Omental fat pad (tissue), 3 donors: ENCODE measurements at regions not wholly inside any gene's neighbourhood (a gene's known extent, or its start where the extent isn't known, plus 50 kb on each side); places are given as distances from the start of the nearest gene placed in this dataset.

Experiments used
- ATAC-seq: fragments of 150-250 bp; one replicate; pipeline ENCODE4 v1.9.1; 2016; ENCODE audit warnings: mild to moderate bottlenecking, moderate library complexity; ENCODE audit not compliant: low FRiP score
- DNase-seq: peaks from one replicate; pipeline ENCODE4 v3.0.0-alpha.2; 2019; ENCODE audit warnings: low spot score
- CTCF ChIP-seq, 3 donors: fragments of 450-650 bp; IDR thresholded peaks; one replicate each; pipeline ENCODE4 v1.5.1; 2016 to 2017; ENCODE audit warnings: antibody characterized with exemption in 3 of 3, mild to moderate bottlenecking in 3 of 3, moderate library complexity in 2 of 3

GRCh38 chr3:72442759-72443158 lies 405.5 kb downstream of the SHQ1 start:
- no peak for DNase-seq
- TF ChIP-seq CTCF (IDR thresholded peaks at IDR 0.05), result no peak
- no peak for ATAC-seq

GRCh38 chr3:72441284-72441994 lies 406.8 kb downstream of the SHQ1 start:
- TF ChIP-seq CTCF (IDR thresholded peaks at IDR 0.05), result no peak
- DNase-seq (no peak), ATAC-seq (no peak)

GRCh38 chr3:72440491-72440890 lies 407.8 kb downstream of the SHQ1 start:
- ATAC-seq (no peak), DNase-seq (no peak)
- TF ChIP-seq CTCF (IDR thresholded peaks at IDR 0.05), result no peak

GRCh38 chr3:72439321-72440183 lies 408.7 kb downstream of the SHQ1 start:
- ATAC-seq, result no peak
- DNase-seq, result no peak

DNA sequence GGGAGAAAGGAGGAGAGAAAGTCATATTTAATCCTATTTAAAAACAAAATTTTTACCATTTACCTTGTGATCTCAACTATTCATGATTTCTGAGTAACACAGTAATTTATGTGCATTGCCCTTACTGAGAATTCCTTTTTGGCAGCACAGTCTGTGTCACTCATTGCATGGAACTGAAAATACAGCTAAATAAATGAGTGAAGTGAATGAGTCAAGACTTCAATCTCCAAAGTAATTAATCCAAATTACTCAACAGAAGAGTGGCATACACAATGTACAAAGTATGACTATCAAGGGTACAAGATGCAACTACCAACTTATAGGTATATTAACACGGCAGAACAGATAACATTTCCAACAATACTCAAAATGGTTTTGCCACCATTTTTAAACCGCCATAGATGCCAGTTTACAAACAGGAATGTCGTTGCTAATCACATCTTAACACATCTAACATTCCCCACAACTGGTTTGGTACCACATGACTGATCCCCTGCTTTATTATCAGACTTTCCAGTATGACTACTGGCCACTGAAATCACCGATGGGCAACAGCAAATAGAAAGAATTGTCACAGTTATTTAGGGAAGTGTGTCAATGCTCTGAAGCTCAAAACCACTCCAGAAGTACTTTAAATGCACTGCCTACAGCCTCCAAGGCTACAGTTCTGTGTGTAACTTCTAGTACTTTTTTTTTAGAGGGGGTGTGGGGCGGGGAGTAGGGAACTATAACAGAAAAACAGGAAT lies 410.4 kb downstream of the SHQ1 start:
- DNase-seq, result no peak
- peak; percentile 43 for ATAC-seq
- TF ChIP-seq CTCF (IDR thresholded peaks at IDR 0.05), result no peak

More at GRCh38 chr3:72439321-72440183, 408.7 kb downstream of the SHQ1 start:
- no peak for TF ChIP-seq CTCF (IDR thresholded peaks at IDR 0.05)

- no peak for TF ChIP-seq CTCF (IDR thresholded peaks at IDR 0.05)
Measured at GRCh38 chr3:72436863-72437592, 411.2 kb downstream of the SHQ1 start.

More at GRCh38 chr3:72436863-72437592, 411.2 kb downstream of the SHQ1 start:
- no peak for DNase-seq
- no peak for ATAC-seq
